ENCODE measurements at regions not wholly inside any gene's neighbourhood (a gene's known extent, or its start where the extent isn't known, plus 50 kb on each side); places are given as distances from the start of the nearest gene placed in this dataset.

DNA sequence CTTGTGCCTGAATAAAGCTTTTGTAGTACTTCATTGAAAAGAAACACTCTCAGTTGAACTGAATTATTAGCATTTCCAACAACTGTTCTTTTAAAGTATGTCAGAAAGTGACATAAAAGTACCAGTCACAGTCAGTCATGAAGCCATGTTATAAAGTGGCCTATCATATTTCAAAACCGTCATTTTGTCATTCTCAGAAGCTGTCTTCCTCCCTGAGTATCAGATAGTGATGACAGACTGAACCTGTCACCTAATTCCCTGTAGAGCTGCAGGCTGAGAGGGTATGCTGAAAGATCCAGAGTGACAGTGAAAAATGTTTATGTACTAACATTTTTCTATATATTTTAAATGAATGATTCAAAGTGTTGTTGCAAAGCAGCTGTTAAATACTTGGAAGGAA, 1121.7 kb upstream of the PRMT6 start:
- no peak for DNase-seq

DNA sequence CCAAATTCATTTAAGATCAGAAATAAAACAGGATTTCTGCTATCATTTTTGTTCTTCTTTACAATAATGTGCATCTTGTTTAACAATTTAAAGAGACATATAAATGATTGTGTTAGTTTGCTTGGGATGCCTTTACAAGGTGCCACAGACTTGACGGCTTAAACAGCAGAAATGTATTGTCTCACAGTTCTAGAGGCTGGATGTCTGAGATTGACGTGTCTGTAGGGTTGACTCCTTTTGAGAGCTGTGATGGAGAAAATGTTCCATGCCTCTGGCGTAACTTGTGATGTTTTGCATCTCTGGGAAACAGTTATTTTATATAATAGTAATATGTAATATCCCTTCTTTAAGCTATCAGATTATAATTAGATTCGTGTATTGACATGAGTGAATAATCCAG, 1091.6 kb upstream of the PRMT6 start:
- DNase-seq = no peak

DNA sequence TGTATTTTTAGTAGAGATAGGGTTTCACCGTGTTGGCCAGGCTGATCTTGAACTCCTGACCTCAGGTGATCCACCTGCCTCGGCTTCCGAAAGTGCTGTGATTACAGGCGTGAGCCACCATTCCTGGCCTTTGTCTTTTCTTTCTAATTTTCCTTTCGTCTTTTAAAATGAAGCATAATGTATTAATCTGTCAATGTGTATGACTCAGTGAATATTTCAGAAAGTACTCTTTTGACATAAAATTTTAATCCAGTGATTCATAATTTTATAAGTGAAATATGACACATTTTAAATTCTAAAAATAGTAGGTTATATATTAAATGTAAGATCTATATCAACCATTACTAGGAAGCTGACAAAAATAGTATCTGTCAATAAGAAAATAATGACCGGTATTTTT, 1059.0 kb upstream of the PRMT6 start:
- no peak for DNase-seq

DNA sequence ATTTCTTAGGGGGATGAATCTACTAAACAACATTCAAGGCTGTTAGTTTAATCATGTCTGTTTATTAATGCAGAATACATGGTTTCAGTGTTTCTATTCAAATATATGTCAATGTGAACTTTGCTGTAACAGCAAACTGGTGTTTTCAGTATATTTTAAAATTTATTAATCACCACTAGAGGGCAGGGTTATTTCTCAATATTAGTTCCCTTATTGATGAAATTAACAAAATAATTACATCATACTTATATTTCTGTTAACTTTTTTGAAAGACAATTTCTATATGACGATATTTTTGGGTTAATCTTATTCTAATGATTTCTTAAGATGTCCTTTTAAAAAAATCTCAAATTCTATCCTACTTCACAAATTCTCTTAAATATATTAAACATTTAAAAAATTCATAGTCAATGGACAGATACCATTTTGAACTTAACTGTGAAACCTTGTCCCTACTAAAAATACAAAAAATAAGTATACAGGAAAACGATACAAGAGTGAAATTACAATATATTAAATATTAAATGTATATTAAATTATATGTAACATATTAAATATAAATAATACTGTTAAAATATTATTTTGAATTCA, 1034.1 kb upstream of the PRMT6 start:
- peak in 1 of 2 experiments; percentile 65 for DNase-seq

DNA sequence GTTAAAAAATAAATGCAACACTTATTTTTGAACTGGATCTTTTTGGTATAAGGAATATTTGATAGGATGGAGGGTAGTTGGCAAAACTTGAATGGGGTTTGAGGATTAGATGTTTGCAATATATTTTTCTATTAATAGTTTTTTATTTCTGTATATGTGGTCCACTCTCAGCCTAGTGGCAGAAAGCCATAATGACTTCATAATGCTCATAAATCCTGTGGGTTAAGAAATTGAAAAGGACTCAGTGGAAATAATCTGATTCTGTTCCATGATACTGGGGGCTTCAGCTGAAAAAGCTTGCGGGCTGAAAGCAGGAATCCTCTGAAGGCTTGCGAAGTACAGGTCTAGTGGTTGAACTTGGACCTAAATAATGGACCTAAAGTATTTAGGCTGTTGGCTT, 1028.6 kb upstream of the PRMT6 start:
- DNase-seq = no peak

DNA sequence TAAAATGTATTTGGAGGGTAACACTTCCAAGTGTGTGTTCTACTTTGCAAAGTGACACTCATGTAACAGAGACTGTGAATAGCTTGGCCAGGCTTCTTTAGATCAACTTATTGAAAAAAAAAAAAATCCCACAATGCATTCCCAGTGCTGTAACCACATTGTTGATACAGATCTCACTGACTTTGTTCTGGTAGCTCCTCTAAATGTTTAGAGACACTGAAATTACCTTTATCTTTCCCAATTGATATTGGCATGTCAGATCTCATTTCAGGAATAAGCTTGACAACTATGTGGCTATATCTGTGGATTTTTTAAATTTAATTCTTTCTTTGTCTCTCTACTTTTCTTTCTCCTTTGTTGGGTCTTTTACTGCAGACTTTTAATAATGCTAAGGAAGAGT, 1018.9 kb upstream of the PRMT6 start:
- no peak for DNase-seq

DNA sequence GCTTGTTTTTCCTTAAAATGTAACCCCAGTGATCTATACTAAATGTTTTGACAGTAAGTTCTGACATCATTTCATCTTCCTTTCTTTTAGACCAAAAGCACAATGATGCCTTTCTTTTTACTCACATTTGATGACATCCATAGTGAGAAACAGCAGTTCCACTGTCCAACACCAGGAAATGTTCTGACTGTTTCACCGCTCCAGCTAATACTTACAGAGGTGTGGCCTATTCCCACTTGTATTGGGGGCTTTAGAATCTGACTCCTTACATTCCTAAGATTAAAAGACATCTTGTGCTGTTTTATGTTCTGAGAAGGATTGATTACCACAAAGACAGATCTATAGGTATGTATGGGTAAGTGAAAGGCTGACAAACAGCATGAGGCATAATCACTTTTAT, 1018.2 kb upstream of the PRMT6 start:
- no peak for DNase-seq

DNA sequence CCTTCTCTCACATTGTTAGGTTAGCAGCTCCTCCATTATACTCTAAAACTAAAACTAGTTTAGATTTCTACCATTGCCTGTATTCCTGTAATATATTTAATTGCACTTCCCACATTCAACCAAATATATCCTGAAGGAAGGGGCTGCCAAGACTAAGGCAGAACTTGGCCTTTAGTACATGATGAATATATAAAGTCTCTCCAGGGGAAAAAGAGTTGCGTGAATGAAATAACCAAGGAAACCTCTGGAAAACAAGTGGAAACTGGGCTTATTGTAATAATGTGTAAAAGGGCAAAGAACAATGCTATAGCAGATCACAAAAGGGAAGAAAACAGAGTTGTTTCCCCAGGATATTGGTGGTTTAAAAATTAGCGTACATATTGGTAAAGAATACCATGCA, 1012.5 kb upstream of the PRMT6 start:
- DNase-seq = no peak

DNA sequence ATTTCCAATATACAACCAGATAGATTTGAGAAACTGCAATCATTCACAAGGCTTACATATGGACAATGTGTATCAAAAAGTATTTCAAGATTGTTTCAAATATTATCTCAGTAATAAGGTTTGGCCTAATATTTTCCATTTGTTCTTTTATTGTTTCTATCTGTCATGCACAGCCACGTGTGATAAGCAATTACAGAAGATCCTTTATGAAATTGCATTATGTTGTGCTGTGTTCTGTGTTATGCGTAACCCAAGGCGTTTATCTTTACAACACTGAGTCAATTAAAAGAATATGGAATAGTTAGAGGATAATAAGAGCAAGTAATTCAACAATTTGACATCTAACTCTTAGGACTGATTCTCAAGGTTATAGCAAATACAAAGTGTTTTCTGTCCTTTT, 1009.3 kb upstream of the PRMT6 start:
- DNase-seq = no peak

DNA sequence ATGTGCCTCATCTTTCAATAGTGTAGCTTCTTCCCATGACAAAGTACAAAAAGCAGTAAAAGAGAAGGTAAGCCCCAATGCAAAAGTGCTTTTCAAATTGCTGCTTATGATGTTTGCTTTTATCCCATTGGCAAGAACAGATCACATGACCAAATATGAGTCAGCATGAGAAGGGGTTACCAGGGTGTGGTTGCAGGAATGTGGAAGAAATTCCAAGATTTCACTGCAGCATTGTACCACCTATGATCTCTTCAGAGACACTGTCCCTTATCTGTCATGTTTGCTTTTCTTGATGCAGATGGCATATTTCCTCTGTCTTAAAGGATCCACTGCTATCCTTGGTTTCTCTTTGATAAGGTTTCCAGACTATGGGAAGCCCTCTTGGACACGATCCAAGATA, 1006.9 kb upstream of the PRMT6 start:
- no peak for DNase-seq

DNA sequence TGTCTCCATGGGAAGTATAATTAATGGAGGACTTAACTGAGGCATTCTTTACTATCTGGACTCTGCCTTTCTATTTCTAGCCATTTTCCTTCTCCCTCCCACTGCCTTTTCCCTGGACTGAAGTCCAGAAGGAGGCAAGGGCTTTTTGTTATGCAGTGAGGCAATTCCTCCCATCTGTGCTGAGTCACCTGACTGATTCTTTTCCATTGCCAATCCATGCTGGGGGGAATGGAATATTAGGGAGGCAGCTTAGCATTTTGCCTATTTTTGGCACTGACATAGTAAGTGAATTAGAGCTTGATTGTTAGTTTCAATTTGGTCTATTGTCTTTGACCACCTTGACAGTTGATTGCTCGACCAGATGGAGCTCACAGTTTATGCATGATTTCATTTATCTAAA, 1000.6 kb upstream of the PRMT6 start:
- peak; percentile 99 to 100 for DNase-seq

DNA sequence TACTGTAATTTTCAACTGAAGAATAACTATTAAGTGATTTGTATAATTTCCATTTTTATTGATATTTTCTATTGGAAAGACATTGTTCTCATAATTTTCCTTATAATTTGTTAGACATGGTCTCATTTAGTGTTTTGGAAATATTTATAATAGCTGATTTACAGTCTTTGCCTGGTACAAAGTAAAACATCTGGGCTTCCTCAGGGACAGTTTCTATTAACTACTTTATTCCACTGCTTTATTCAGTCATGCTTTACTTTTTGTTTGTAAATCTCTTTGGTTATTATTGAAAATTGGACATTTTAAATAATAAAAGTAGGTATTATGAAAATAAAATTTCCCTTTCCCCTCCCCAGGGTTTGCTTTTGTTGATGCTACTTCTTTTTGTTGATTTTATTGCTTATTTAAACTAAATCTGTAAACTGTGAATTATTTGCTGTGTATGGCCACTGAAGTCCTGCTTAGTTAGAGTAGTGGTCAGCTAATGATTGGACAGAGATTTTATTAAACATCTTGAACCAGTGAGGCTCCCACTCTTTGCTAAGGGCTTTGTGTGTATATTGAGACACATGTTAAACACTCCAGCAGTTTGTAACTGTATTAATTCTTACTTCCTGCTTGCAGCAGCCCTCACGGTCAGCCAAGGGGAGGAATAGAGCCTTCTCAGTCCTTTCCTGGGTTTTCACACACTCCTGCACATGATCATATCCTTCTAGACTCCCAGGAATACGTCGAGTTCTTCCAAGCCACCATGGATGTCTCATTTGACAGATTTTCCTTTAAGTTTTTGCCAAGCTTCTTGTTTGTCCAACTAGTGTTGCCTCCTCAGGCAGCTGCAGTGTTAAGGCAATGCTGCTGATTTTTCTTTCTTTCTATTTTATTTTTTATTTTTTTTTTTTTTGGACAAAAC, 994.6 kb upstream of the PRMT6 start:
- no peak for DNase-seq

DNA sequence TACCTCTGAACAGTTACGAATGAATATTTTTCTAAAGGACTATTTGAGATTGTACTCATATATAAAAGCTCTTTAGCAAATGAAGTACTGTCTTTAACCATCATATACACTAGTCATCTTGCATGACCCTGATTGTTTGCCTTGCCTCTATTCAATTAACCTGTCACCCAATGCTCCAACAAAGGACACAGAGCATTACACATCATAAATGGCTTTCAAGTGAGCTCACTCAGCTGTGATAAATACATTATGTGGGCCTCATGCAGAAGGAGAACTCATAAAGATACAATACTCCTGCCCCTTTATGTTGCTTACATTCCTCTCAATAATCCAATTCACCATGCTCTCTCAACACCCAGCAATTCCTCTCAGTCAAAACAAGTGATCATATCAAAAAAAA, 993.0 kb upstream of the PRMT6 start:
- DNase-seq = no peak

DNA sequence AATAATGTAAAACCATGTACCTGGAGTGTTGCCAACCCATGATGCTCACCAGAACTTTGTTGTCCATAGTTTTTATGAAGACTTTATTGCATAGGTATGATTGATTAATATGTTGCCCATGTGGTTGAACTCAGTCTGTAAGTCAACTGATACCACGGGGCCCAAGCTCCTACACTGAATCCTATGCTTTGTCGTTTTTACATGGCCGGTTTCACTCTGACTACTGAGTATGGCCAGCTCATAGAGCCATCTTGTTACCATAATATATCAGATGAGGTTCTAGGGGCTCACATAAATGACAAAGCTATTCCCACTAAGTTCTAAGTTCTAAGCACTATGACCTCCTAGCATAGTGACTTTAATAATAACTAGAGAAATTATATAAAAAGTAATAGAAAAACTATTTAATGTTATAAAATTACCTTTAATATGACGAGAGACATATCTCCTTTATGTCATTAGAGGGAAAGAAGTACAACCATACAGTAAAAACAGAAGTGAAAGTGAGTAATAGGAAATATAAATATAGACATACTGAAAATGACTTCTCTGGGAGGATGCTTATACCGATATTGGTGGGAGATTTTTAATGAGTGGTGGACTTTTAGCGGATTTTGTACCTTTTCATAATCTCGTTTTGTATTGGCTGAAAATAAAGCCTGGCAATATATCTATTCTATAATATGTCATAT, 983.4 kb upstream of the PRMT6 start:
- DNase-seq = no peak

DNA sequence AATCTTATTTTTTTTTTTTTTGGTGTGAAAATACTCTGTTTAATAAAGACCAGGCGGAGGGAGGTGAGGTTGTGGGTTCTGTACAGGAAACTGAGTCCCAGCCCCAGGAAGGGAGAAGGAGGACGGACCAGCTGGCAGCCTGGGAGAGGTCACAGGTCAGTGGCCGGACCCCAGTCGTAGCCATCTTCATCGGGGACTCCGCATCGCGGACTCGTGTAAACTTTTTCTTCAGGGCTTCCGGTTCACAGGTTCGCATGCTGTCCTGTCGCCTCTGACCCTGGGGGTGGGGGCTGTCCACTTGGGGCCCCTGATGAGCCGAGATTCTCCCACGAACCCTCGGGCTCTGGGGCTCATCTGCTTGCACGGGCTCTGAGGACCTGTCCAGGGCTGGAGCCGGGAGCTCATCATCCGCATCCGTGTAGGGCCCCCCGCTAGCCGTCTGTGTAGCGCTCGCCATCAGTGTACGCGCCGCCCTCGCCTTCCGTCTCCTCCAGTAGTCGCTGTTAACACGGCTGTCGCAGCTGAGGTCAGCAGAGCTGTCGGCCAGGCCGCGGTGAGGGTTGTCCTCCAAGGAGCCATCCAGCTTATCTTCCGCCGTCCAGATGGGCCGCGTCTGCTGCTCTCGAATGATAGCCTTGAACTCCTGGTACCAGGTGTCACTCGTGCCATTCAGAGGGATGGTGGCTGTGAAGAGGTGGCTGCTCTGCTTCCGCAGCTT, 975.7 kb upstream of the PRMT6 start:
- DNase-seq = no peak

DNA sequence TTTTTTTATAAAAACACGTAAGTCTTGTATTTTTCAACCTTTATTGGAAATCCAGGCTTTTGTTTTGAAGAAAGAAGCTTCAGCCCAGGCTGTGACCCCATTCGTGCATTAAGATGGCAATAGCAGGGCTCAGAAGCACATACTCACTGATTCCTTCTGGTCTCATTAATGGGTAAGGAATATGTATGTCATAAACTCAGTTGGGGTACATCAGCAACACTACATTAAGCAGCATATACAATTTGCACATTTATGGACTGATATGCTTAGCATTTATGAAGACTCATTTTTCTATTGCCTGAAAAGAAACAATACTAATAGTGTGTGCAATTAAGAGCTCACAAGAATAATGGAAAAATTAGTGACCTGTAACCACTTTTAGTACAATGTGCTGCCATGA, 945.4 kb upstream of the PRMT6 start:
- no peak for DNase-seq

DNA sequence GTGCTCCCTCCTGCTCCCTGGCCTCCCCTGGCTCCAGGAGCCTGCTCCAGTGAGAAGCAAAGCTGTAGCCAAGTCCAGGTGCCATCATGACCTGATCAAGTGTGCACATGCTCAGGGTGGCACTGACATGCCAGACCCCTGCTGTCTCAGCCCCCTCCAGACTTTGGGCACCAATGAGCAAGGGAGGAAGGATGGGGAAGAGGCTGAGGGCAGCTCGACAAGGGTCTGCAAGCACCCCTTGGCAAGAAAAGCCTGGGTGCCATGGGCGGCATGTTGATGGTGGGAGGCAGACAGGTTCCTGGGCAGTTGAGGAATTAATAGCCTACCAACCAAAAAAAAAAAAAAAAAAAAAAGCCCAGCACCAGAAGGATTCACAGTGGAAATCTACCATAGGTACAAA, 942.6 kb upstream of the PRMT6 start:
- DNase-seq = no peak

DNA sequence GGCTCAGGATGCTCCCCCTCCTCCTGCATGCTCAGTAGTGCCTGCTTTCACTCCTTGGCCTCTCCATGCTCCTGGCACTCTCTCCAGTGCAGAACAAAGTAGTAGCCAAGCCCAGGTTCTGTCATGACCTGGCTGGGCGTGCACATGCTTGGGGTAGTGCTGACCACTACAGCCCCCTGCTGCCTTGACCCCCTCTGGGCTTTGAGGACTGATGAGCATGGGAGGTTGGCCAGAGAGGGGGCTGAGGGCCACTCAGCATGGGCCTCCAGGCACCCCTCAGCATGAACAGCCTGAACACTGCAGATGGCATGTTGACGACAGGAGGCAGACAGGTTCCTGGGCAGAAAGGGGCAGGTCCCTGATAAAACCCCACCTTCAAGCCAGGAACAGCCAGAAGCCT, 935.7 kb upstream of the PRMT6 start:
- DNase-seq = no peak

DNA sequence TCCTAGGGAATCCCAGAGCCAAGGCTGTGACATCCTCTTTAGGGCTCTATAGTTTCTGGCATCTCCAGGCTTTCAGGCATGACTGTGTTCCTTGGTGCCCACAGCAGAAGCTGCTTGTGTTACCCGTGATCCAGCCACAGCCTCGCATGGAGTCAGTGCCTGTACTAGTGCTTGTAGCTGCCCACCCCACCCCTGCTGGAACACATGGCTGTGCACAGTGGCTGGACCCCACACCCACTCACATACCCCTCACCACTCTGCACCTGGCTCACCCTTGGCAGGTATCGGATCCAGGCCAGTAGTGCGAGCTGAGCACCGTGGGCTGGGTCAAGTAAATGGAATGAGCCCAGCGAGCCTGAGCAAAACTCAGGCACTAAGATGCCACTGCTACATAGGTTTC, 934.7 kb upstream of the PRMT6 start:
- no peak for DNase-seq

DNA sequence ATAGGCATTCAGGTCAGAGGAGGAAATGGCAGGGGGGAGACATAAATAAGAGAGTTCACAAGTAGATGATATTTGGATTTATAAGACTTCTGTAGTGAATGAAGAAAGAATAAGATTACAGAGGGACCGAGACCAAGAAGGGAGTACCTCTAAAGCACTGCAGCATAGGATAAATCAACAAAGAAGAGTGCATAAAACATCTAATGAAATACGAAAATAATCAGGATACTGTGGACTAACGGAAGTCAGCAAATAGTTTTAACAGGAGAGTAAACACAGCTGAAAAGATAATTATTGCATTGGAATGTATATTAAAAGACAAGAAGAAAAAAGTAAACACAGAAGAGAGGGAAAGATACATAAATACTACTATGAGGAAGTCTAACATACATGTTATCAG, 921.9 kb upstream of the PRMT6 start:
- DNase-seq = no peak

DNA sequence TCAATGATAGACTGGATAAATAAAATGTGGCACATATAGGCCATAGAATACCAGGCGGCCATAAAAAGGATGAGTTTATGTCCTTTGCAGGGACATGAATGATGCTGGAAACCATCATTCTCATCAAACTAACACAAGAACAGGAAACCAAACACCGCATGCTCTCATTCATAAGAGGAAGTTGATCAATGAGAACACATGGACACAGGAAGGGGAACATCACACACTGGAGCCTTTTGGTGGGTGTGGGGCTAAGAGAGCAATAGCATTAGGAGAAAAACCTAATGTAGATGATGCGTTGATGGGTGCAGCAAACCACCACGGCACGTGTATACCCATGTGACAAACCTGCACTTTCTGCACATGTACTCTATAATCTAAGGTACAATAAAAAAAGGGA, 883.4 kb upstream of the PRMT6 start:
- no peak for DNase-seq

DNA sequence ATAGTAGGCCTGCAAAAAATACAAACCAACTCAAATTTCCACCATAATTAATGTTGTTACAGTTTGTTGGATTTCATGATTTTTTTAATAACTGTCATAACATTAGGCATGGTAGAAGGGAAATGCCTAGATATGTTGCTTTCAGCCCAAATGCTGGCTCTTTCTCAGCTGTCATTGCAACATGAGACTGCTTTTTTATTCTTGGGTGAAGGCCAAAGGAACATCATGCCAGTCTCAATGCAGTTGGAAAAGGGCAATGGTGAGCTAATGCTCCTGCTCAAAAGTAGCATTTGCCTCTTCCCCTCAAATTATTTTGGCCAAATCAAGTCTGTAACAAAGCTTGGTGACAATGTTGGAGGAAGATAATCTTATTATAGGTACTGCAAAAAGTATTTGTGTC, 877.7 kb upstream of the PRMT6 start:
- peak; percentile 90 to 93 for DNase-seq

DNA sequence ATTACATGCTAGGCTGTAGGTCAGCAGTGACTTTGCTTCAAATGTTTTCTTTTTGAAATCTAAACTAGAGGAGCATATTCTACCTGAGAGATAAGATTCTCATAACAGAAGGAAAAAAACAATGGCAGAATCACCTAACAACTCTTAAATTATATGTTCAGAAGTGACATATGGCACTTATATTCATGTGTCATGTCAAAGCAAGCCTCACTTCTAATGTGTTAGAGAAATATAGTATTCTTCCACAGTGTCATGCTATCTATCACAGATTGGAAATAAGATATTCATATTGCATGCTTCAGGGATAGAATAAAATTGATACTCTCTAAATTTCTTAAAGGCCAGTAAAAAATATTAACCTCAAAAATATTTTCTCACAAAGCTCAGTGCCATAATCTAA, 874.6 kb upstream of the PRMT6 start:
- DNase-seq = no peak

DNA sequence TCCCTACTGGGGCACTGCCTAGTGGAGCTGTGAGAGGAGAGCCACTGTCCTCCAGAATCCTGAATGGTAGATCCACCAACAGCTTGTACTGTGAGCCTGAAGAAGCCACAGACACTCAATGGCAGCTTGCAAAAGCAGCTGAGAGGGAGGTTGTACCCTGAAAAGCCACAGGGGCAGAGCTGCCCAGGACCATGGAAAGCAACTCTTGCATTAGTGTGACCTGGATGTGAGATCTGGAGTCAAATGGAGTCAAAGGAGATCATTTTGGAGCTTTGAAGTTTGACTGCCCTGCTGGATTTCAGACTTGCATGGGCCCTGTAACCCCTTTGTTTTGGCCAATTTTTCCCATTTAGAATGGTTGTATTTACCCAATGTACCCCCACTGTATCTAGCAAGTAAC, 871.4 kb upstream of the PRMT6 start:
- no peak for DNase-seq

Data from NCI-H446 (cell line).